CD4-positive, alpha-beta T cell treated with Interleukin-10 for 1 hour (primary cell): ENCODE measurements at regions not wholly inside any gene's neighbourhood (a gene's known extent, or its start where the extent isn't known, plus 50 kb on each side); places are given as distances from the start of the nearest gene placed in this dataset.
A peak's percentile ranks its signal among the peaks of the same experiment; 100 is the strongest.

ENCODE experiments used
- DNase-seq: peaks from one replicate; pipeline ENCODE4 v3.0.0-alpha.2; 2020

DNA sequence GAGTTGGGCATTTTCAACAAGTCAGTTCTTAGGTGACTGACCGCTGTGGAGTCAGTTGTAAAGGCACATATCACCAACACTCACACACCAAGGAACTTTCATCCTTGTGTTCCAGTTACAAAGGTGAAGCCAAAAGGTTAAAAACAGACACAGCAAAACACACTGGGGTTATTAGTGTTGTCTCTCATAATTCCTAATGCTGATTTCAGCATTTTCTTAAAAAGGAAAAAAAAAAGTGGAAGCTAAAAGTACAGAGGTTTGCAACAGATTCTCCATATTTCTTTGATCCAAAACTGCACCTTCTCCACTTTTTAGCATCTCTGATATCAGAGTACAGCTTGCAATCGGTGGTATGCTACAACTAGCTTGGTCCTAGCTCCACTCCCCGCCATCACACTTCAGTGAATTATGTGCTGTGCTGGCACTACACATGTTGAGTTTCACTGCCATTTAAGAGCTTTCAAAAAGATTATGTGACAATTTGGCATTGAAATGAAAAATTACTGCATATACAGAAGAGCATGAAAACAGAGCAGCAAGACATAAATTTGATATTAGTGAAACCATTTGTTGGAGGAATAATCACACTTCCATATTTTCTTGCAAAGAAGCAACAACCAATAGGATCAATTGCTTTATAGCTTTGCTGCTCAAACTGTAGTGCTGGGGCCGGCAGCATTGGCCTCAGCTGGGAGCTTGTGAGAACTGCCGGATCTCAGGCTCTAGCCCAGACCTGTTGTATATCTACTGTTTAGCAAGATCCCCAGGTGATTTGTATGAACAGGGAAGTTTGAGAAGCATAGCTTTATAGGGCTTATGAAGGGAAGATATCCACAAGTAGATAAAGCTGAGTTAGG, 62.3 kb upstream of the DAPL1 start:
- DNase-seq: no peak

DNA sequence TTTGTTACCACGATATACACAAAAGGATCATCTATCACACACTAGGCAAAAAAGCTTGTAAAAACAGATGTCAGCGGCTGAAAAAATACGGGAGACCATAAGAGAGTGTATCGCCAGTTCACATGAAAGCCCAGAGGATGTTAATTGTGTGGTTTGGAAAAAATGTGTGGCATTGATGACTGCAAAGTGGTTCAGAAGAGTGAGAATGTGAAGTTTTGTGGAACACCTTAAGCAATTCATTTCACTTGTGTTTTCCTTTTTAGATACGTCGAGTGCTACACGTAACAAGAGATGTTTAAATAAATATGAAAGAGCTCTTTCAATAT, 61.7 kb upstream of the DAPL1 start:
- DNase-seq: no peak

DNA sequence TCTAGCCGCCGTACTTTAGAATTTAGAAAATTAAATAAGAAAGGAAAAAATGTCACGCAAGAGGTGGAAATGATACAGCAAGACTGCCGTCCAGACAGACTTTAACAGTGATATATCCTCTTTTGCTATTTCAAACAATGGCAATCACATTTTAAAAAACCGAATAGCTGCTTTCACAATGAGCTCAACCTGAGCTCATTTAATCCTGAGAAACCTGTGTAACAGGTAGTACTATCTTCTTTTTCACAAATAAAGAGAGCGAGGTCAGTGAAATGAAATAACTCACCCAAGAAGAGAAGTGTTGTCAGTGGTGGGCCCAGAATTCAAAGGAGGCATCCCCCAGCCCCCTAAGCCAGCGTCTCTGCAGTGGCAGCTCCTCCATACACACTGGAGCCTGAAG, 60.7 kb upstream of the DAPL1 start:
- DNase-seq: no peak

DNA sequence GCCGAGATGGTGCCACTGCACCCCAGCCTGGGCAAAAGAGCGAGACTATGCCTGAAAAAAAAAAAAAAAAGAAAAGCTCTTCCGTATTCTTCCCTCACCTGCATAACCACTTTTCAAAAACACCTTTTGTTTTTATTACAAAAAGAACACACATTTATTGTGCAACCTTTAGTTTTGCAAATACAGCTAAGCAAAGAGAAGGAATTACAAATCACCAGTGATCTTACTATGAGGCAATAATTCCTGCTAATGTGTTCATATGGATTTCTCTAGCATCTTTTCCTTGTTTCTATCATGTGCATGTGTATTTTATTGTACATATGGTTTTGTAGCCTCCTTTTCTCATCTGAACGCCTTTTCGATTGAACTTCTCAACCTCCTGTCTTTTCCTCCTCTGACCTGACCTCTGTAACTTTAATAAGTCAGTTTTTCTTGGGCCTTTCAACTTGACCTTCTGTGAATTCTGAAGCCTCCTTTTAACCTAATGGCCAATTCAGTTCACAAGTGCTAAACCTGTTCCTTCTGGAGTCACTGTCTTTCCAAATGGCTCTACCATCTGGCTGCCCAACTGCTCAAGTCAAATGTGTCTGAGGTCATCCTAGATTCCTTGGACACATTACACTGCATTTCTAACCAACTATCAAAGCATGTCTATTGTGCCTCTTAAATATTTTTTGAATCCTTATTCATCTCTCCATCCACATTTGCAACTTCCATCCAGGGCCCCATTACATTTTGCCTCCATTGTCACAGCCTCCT, 59.1 kb upstream of the DAPL1 start:
- DNase-seq: no peak

DNA sequence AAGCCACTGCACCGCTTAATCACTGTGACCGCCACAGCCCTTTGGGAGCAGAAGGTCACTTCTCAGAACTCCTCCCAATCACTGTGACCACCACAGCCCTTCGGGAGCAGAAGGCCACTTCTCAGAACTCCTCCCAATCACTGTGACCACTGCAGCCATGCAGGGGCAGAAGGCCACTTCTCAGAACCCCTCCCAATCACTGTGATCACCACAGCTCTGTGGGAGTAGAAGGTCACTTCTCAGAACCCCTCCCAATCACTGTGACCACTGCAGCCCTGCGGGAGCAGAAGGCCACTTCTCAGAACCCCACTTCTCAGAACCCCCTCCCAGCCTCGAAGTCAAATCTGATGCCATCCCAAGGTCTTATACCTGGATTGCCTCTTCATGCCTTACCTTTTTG, 56.8 kb upstream of the DAPL1 start:
- DNase-seq: no peak

DNA sequence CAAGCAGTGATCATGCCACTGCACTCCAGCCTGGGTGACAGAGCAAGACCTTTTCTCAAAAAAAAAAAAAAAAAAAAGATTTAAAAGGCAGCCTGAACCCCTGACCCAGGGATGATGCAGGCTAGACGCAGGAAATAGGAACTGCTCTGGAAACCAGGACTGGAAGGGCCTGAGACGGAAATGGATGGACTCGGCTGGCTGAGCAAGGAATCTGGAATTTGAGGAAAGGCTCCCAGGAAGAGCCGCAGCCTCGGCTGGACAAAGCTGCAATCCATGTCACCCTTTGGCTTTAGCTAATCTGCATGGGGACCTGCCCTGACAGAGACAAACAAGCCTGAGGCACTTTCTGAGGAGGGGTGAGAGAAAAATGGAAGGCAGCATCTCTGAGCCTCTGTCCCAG, 55.0 kb upstream of the DAPL1 start:
- DNase-seq: no peak

DNA sequence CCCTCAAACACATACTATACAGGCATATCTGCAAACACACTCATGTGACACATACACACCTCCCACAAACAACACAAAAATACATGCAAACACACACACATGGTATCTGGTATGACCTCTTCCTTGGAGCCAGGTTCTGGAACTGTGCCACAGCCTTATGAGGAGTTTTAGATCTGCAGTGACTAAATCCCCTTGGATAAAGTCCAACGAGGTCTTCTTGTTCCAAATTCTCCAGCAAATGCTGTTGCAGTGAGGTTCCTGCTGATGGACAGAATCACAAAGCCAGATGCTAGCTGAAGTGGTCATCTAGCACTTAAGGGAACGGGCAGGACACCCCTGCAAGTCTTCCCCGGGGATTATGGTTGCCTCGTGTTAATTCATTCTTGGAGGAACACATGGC, 54.5 kb upstream of the DAPL1 start:
- no peak for DNase-seq

DNA sequence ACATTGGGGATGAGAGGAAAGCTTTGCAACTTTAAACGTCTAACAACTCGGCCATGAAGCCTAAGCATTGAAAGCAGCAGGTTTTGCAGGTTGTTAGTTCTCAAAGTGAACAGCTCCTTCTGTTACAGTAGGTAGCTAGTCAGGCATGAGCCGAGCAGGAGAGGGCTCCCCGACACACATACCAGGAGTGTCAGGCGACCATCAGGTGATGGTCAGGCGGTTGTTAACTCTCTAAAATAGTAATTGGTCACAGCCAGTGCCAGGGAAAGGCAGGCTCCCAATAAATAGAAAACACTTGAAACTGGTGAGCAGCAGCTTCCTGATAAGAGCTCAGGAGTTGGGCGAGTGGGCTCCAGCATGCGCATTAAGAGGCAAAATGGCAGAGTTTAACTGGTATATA, 53.5 kb upstream of the DAPL1 start:
- DNase-seq: no peak

DNA sequence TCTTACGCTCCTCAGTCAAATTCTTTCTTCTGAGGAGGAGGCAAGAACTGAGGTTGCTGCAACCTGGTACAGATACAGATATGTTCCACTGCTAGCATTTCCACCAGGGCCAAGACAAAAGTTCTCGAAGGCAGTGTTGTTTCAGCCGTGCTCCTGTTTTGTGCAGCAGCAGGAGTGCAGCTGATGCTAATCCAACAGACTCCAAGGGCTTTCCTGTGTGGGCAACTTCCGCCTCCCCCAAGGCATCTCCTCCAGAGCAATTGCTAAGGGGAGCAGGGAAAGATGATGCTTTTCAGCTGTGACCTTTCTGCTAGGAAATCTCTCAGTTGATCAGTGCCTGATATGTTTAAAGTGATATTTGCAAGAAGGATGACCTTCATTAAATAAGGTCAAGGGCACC, 52.6 kb upstream of the DAPL1 start:
- no peak for DNase-seq

DNA sequence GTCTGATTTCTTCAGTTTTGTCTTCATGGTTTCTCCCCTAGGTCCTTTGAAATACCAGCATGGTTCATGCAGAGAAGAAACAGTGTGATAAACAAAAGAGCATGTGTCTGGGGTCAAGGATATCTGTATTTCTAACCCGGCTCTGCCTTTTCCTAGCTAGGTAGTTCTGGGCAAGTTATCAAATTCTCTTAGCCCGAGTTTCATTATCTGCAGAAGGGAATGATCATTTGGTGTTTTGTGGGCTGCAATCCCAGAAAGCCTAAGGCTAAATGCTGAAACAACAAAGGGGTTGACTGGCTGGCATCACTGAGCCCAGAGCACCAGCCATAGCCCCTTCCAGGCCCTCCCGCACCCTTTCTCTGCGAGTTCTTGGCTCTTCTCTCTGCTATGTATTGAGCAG, 51.7 kb upstream of the DAPL1 start:
- DNase-seq: no peak

DNA sequence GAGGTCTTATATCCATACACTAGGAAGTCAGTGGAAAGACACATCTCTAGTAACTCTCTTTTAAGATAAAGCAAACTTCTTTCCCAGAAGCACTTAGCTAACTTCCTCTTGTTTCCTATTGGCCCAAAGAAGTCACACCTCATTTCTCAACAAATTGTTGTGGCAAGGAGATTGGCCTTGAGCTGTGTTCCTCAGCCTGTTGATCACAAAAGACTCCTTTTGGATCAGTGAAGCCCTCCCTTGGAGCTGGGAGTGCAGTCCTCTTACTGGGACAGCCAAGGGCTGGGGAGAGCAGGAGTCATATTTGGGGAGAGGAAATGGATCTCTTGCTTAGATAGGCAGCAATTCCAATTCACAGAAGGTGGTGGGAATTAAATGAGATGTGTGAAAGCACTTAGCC, 51.2 kb upstream of the DAPL1 start:
- no peak for DNase-seq

DNA sequence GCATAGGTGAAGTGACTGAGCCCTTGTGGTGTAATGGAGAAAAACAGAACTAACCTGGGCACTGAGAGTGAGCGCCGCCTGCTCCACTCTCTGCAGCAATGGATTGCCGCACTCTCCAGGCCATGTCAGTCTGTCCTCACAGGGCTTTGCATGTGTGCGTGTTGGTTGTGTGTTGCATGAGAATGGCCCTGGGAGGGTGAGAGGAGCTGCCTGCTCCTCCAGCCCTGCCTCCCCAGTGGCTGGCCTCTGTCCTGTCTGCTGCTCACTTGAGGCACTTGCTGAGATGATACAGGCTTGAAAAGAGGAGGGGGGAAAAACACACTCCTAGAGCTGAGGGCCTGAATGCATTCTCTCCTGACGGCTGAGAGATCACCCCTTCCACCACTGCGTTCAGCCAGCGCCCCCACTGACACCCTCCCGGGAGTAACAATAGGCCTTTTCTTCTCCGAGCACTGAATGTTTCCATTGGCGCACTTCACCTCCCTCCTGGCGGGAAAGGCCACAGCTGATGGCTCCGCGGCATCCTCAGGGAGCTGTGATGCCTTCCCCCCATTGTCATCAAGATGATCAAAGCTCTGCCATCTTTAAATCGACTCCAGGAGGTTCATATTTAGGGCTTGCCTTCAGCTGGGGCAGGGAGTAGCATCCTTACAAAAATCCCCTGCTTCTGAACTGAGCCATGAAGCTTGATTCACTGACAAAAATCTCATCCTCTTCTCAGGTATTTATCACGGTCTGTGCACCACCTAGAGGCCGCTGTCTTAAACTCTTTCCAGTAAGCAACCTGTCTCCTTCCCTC, 49.9 kb upstream of the DAPL1 start:
- peak; percentile 21 for DNase-seq
